ENCODE measurements at regions not wholly inside any gene's neighbourhood (a gene's known extent, or its start where the extent isn't known, plus 50 kb on each side); places are given as distances from the start of the nearest gene placed in this dataset.

DNA sequence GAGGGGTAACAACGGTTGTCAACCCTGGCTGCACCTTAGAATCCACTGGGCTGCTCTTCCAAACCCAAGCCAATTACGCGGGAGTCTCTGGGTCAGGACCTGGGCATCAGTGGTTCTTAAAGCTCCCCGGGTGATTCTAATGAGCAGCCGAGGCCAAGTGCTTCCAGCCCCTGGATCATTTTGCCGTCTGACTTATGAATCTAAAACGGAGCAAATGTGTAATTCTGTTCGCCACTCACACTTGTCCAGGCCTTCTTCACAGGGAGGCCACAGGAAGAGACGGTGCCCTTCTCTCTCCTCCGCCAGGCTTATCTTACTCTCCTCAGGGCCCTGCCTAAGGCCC is 78.5 kb downstream of the MCFD2 start:
- H3K9me3 Mint-ChIP-seq, result no peaks in the 10 kb centered on the region
- ATAC-seq (no peak), DNase-seq (no peak)
- POLR2A ChIA-PET, result interaction anchor here (0.6 kb wide), 1 partner anchor 89 kb away, joined by 3 read pairs; no protein-coding TSS in a partner anchor
- no peaks in the 10 kb centered on the region for H3K27me3 Mint-ChIP-seq
- no peak overlapping the region for H3K27ac Mint-ChIP-seq
- CTCF ChIA-PET, result interaction anchor here (1.5 kb wide), 1 partner anchor 50 kb away, joined by 3 read pairs; no protein-coding TSS in a partner anchor
- intact Hi-C loops (cut with micrococcal nuclease), result no loop called here
- H3K36me3 Mint-ChIP-seq (ENCODE audit: low read depth), result no peaks in the 10 kb centered on the region
- no peaks in the 10 kb centered on the region for H3K4me1 Mint-ChIP-seq (ENCODE audit: low read depth)
- TF ChIP-seq CTCF (IDR thresholded peaks at IDR 0.05), result no peak
- H3K4me3 Mint-ChIP-seq, result no peak overlapping the region

DNA sequence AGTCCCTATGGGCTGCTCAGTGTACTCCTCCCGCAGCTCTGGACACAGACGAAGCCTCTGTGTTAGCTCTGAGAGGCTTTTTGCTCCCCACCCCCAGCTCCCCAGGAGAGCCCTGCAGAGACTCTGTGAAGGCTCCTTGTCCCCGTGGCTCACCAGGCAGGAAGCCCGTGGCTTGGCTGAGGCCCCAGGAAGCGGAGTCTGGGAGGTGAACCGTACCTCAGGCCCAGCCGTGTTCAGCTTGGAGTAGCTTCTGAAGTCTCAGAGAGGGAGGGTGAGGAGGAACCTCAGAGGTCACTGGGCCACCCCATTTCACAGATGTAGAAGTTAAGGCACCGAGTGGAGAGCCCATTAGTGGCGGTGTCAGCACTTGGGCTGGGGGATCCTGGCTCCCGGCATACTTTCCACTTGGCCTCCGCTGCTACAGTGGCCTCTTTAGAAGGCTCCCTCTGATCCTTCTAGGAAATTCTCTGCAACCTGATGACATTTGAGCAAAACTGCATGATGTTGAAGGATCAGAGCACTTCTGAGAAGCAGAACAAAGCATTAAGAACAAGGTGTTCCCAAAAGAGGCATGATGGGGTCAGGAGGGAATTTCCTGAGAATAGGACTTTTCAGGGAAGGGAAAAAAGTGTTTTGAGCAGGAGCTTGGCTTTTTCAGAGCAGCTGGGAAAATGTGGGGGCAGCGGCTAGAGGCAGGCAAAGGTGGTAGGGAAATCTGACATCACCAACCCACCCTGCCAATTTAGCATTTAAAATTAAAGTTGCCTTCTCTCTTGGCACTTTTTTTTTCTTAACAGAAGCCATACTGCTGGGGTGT is 79.1 kb downstream of the MCFD2 start:
- CTCF ChIA-PET, result interaction anchor here (1.5 kb wide), 1 partner anchor 50 kb away, joined by 3 read pairs; no protein-coding TSS in a partner anchor
- no peaks in the 10 kb centered on the region for H3K9me3 Mint-ChIP-seq
- no peak overlapping the region for H3K4me3 Mint-ChIP-seq
- H3K4me1 Mint-ChIP-seq (ENCODE audit: low read depth), result no peaks in the 10 kb centered on the region
- no peak overlapping the region for H3K27ac Mint-ChIP-seq
- POLR2A ChIA-PET, result no interaction called here
- no peak for ATAC-seq
- H3K27me3 Mint-ChIP-seq, result no peaks in the 10 kb centered on the region
- no peaks in the 10 kb centered on the region for H3K36me3 Mint-ChIP-seq (ENCODE audit: low read depth)
- TF ChIP-seq CTCF (IDR thresholded peaks at IDR 0.05), result no peak
- no peak for DNase-seq
- intact Hi-C loops (cut with micrococcal nuclease), result no loop called here

DNA sequence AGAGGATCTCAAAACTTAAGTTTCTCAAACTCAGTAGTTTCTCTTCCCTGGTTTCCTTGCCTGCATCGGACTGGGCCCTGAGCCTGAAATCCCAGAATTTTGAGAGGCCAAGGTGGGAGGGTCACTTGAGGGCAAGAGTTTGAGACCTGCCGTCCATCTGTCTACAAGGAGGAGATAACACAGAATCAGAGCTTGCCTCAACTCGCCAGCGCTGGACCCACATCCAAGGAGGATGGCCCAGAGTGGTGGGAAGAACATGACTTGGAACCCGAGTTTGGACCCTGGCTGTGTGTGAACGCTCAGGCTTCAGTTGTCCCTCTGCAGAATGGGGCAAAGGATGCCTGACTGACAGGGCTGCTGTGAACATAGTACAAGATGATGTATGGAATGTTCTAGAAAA is 80.1 kb downstream of the MCFD2 start:
- H3K27me3 Mint-ChIP-seq, result peaks cover 1% of the 10 kb centered on the region
- H3K4me3 Mint-ChIP-seq, result no peak overlapping the region
- POLR2A ChIA-PET, result no interaction called here
- no peak for TF ChIP-seq CTCF (IDR thresholded peaks at IDR 0.05)
- peaks cover under 1% of the 10 kb centered on the region for H3K9me3 Mint-ChIP-seq
- intact Hi-C loops (cut with micrococcal nuclease), result no loop called here
- H3K27ac Mint-ChIP-seq, result no peak overlapping the region
- CTCF ChIA-PET, result no interaction called here
- H3K4me1 Mint-ChIP-seq (ENCODE audit: low read depth), result no peaks in the 10 kb centered on the region
- DNase-seq (no peak), ATAC-seq (no peak)
- H3K36me3 Mint-ChIP-seq (ENCODE audit: low read depth), result no peaks in the 10 kb centered on the region

GRCh38 chr2:46832543-46832942 is 83.1 kb downstream of the MCFD2 start:
- CTCF ChIA-PET, result interaction anchor here (1.0 kb wide), 1 partner anchor 55 kb away, joined by 3 read pairs; no protein-coding TSS in a partner anchor
- Mint-ChIP-seq H3K27ac (no peak overlapping the region), H3K36me3 (ENCODE audit: low read depth) (no peaks in the 10 kb centered on the region), H3K27me3 (peaks cover 2% of the 10 kb centered on the region), H3K4me1 (ENCODE audit: low read depth) (no peaks in the 10 kb centered on the region), H3K9me3 (peaks cover 3% of the 10 kb centered on the region), H3K4me3 (no peak overlapping the region)
- TF ChIP-seq CTCF (IDR thresholded peaks at IDR 0.05), result no peak
- ATAC-seq, result no peak
- no peak for DNase-seq
- POLR2A ChIA-PET, result no interaction called here
- intact Hi-C loops (cut with micrococcal nuclease), result no loop called here

DNA sequence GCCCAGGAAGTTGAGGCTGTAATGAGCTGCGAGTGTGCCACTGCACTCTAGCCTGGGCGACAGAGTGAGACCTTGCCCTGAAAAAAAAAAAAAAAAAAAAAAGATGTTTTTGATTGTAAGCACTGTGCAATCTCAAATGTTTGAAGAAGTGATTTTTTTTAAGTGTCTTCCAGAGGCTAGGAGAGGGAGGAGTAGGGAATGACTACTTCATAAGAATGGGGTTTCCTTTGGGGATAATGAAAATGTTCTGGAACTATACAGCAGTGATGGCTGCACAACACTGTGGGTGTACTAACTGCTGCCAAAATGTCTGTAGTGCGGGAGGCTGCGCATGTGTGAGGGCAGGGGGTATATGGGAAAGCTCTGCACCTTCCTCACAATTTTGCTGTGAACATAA is 83.7 kb downstream of the MCFD2 start:
- DNase-seq (no peak), ATAC-seq (no peak)
- Mint-ChIP-seq H3K27me3 (peaks cover 4% of the 10 kb centered on the region), H3K36me3 (ENCODE audit: low read depth) (no peaks in the 10 kb centered on the region), H3K4me3 (no peak overlapping the region), H3K27ac (no peak overlapping the region), H3K9me3 (peaks cover 3% of the 10 kb centered on the region), H3K4me1 (ENCODE audit: low read depth) (no peaks in the 10 kb centered on the region)
- intact Hi-C loops (cut with micrococcal nuclease), result no loop called here
- no peak for TF ChIP-seq CTCF (IDR thresholded peaks at IDR 0.05)
- ChIA-PET CTCF (no interaction called here), POLR2A (no interaction called here)
